ENCODE measurements at regions not wholly inside any gene's neighbourhood (a gene's known extent, or its start where the extent isn't known, plus 50 kb on each side); places are given as distances from the start of the nearest gene placed in this dataset.

- Histone ChIP-seq H3K27ac (ENCODE audit: low read length) (no peak overlapping the region), H3K4me1 (ENCODE audit: control insufficient read depth, insufficient read depth, low read length) (no peaks in the 10 kb centered on the region), H3K4me3 (ENCODE audit: low read length) (no peak overlapping the region), H3K9me3 (ENCODE audit: control insufficient read depth, low read length) (no peaks in the 10 kb centered on the region), H3K27me3 (ENCODE audit: control insufficient read depth, insufficient read depth) (no peaks in the 10 kb centered on the region)
- WGBS: 96% methylated on average over 3 of the region's 3 CpGs
- intact Hi-C loops (cut with DNase I): no loop called here
- no peak for DNase-seq
- ATAC-seq: no peak
Measured at GRCh38 chr4:138709859-138710258, 305.7 kb upstream of the NOCT start.

DNA sequence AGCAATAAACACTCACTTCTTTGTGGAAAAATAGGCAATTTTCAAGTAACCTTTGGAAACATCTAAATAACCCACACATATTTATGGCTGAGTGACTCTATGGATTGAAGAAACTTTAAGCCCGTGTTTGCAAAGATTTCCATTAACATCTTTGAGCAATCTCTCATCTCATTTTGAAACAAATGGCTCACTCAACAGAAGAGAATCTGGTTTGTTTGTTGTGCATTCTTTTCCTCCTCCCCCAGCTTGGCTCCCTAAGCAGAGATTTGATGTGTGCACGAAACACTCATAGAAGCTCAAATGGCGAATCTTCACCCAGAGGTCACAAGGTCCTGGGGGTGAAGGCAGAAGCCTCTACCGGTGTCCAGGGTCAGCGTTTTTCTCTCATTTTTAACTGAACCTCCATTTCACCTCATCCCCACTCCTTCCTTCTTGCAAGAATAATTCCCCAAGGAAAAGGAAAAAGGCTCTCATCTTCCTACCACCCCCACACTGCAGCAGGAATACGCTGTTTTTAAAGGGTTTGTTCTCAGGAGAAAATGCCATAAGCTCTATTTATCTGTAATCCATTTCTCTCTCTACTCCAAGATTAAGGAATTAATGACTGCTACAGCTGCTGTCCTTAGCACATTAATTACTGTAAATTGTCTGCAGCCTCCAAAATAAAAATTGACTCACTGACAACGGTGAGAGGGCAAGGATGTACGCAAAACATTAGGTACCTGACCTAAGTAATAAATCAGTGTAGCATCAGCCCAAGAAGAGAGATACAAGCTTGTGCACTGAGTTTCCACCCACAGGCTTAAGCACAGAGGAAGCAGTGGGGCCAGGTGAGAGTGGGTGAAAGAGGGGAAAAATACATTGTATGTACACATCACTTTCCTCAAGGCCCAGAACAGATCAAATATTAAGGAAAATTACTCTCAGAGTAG, 307.6 kb upstream of the NOCT start:
- Histone ChIP-seq H3K4me3 (ENCODE audit: low read length) (no peak overlapping the region), H3K27ac (ENCODE audit: low read length) (no peak overlapping the region), H3K27me3 (ENCODE audit: control insufficient read depth, insufficient read depth) (no peaks in the 10 kb centered on the region), H3K4me1 (ENCODE audit: control insufficient read depth, insufficient read depth, low read length) (no peaks in the 10 kb centered on the region), H3K9me3 (ENCODE audit: control insufficient read depth, low read length) (no peaks in the 10 kb centered on the region)
- intact Hi-C loops (cut with DNase I): no loop called here
- 67% methylated on average over 8 of the region's 8 CpGs for WGBS
- ATAC-seq (no peak), DNase-seq (no peak)

GRCh38 chr4:138706201-138706600, 309.4 kb upstream of the NOCT start:
- H3K27ac ChIP-seq (ENCODE audit: low read length): no peak overlapping the region
- intact Hi-C loops (cut with DNase I): no loop called here
- no peaks in the 10 kb centered on the region for H3K4me1 ChIP-seq (ENCODE audit: control insufficient read depth, insufficient read depth, low read length)
- DNase-seq: no peak
- H3K4me3 ChIP-seq (ENCODE audit: low read length): no peak overlapping the region
- no peaks in the 10 kb centered on the region for H3K9me3 ChIP-seq (ENCODE audit: control insufficient read depth, low read length)
- WGBS: 52% methylated on average over 2 of the region's 2 CpGs
- no peaks in the 10 kb centered on the region for H3K27me3 ChIP-seq (ENCODE audit: control insufficient read depth, insufficient read depth)
- ATAC-seq: no peak

DNA sequence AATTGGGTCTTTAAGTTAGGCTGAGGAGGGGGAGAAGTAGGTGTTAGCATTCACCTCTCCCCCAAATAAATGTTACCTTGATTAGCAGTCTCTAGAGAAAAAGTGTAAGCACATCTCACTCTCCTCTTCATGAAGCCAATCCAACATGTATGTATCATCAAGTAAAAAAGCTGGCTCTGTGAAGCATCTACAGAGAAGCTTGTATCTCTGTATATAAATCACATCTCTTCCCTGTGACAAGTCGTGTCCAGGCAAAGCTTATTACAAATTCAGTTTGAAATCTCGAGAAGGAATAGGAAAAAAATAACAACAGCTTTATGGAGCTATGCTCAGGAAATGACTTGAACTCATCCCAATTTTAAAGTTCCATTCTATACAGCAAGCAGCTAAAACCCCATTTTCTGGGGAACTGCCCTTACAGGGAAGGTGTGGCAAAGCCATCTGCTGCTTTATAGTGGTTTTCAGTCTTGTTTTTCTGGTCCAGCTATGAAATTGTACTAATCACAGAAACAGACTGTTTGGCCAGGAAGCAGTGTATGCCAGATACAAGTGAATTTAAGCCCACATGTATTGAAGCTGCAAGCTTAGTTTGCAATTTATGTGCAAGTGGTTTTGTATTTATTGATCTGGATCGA, 313.3 kb upstream of the NOCT start:
- DNase-seq (no peak), ATAC-seq (no peak)
- no peak overlapping the region for H3K4me3 ChIP-seq (ENCODE audit: low read length)
- no peaks in the 10 kb centered on the region for H3K27me3 ChIP-seq (ENCODE audit: control insufficient read depth, insufficient read depth)
- H3K9me3 ChIP-seq (ENCODE audit: control insufficient read depth, low read length): no peaks in the 10 kb centered on the region
- intact Hi-C loops (cut with DNase I): no loop called here
- H3K4me1 ChIP-seq (ENCODE audit: control insufficient read depth, insufficient read depth, low read length): no peaks in the 10 kb centered on the region
- no peak overlapping the region for H3K27ac ChIP-seq (ENCODE audit: low read length)
- WGBS: 57% methylated on average over 3 of the region's 3 CpGs

DNA sequence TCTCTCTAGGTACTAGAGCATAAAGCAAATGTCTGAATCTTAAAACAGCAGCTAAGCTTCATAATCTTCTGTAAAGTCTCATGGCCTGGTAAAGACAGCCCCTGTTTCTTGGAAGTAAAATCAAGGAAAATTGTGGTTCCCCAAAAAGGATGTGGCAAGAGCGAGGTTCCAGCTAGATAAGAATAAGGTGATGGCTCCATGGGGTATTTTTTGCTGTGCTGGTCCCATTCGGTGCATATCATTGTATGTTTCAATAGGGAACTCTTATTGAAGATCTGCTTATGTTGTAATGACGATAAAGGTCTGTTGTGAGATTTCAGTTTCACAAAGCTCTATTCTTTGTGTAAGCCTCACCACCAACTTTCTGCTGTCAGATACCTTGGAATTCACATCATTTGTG, 316.9 kb upstream of the NOCT start:
- no peaks in the 10 kb centered on the region for H3K27me3 ChIP-seq (ENCODE audit: control insufficient read depth, insufficient read depth)
- ATAC-seq (no peak), DNase-seq (no peak)
- WGBS: 82% methylated on average over 3 of the region's 3 CpGs
- H3K4me3 ChIP-seq (ENCODE audit: low read length): no peak overlapping the region
- no peaks in the 10 kb centered on the region for H3K4me1 ChIP-seq (ENCODE audit: control insufficient read depth, insufficient read depth, low read length)
- H3K9me3 ChIP-seq (ENCODE audit: control insufficient read depth, low read length): no peaks in the 10 kb centered on the region
- H3K27ac ChIP-seq (ENCODE audit: low read length): no peak overlapping the region
- intact Hi-C loops (cut with DNase I): no loop called here

DNA sequence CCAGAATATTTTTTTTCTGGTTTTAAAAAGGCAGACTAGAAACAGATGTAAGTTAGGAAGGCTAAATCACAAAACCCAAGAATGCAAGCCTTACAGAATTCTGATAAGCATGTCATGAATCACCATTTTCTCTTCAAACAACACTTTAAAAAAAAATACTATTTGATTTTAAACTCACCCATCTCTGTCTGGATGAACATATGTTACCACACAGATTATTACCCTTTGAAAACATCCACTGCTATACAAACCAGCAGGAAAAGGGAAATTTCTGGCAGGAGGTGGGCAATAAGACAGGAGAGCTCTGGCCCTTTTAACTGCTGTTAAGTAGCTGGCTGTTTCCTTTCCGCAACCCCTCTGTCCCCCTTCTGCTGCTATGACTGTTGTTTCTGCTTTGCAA, 317.7 kb upstream of the NOCT start:
- DNase-seq (no peak), ATAC-seq (no peak)
- no peaks in the 10 kb centered on the region for H3K27me3 ChIP-seq (ENCODE audit: control insufficient read depth, insufficient read depth)
- no peak overlapping the region for H3K4me3 ChIP-seq (ENCODE audit: low read length)
- intact Hi-C loops (cut with DNase I): no loop called here
- H3K9me3 ChIP-seq (ENCODE audit: control insufficient read depth, low read length): no peaks in the 10 kb centered on the region
- no peak overlapping the region for H3K27ac ChIP-seq (ENCODE audit: low read length)
- no peaks in the 10 kb centered on the region for H3K4me1 ChIP-seq (ENCODE audit: control insufficient read depth, insufficient read depth, low read length)
- whole genome bisulfite sequencing: 73% methylated on average over 1 of the region's 1 CpG

DNA sequence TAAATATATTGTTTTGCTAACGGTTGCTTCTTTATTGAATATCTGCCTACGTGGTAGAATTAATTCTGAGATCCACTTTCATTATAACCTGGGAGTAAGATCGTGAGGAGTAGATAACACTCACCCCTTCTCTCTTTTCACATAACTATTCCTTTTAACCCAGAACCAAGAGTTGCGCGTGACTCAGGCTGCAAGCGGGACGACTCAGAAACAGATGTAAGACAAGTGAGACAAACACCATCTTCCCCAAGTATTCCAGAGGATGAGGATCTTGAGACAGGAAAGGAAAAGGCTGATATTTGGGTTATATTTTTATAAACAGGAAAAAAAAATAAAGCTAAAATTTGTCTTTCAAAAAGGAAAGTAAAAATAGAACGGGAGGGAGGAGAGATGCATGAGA, 318.8 kb upstream of the NOCT start:
- WGBS: 78% methylated on average over 8 of the region's 8 CpGs
- no peaks in the 10 kb centered on the region for H3K9me3 ChIP-seq (ENCODE audit: control insufficient read depth, low read length)
- DNase-seq: no peak
- no peak overlapping the region for H3K27ac ChIP-seq (ENCODE audit: low read length)
- intact Hi-C loops (cut with DNase I): no loop called here
- H3K4me1 ChIP-seq (ENCODE audit: control insufficient read depth, insufficient read depth, low read length): no peaks in the 10 kb centered on the region
- H3K27me3 ChIP-seq (ENCODE audit: control insufficient read depth, insufficient read depth): no peaks in the 10 kb centered on the region
- ATAC-seq: no peak
- H3K4me3 ChIP-seq (ENCODE audit: low read length): no peak overlapping the region

DNA sequence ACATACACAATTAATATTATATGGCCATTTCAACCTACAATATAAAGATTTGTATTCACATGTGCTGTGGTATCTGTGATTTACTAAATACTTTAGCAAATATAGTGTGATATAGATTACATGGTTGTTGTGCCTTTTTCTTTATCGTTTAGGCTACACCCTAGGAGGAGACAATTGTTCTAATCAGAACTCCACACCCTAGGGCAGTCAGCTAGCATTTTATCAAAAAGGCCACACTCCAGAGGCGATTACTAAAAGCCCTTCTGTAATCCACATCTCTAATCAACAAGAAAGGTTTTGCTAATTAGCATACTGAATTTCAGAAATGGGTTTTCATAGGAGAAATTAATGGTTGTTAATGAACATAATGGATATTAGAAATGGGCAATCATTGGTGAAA, 319.5 kb upstream of the NOCT start:
- H3K27ac ChIP-seq (ENCODE audit: low read length): no peak overlapping the region
- no peak for DNase-seq

GRCh38 chr4:138693526-138693925, 322.1 kb upstream of the NOCT start:
- Histone ChIP-seq H3K9me3 (ENCODE audit: control insufficient read depth, low read length) (no peaks in the 10 kb centered on the region), H3K4me3 (ENCODE audit: low read length) (no peak overlapping the region), H3K4me1 (ENCODE audit: control insufficient read depth, insufficient read depth, low read length) (no peaks in the 10 kb centered on the region), H3K27ac (ENCODE audit: low read length) (no peak overlapping the region), H3K27me3 (ENCODE audit: control insufficient read depth, insufficient read depth) (no peaks in the 10 kb centered on the region)
- WGBS: 44% methylated on average over 3 of the region's 3 CpGs
- intact Hi-C loops (cut with DNase I): no loop called here
- DNase-seq: no peak
- ATAC-seq: no peak

More for the DNA sequence above, 319.5 kb upstream of the NOCT start:
- H3K4me3 ChIP-seq (ENCODE audit: low read length): no peak overlapping the region
- WGBS: 48% methylated on average over 2 of the region's 2 CpGs
- no peaks in the 10 kb centered on the region for H3K27me3 ChIP-seq (ENCODE audit: control insufficient read depth, insufficient read depth)
- H3K9me3 ChIP-seq (ENCODE audit: control insufficient read depth, low read length): no peaks in the 10 kb centered on the region
- H3K4me1 ChIP-seq (ENCODE audit: control insufficient read depth, insufficient read depth, low read length): no peaks in the 10 kb centered on the region
- intact Hi-C loops (cut with DNase I): no loop called here
- no peak for ATAC-seq

DNA sequence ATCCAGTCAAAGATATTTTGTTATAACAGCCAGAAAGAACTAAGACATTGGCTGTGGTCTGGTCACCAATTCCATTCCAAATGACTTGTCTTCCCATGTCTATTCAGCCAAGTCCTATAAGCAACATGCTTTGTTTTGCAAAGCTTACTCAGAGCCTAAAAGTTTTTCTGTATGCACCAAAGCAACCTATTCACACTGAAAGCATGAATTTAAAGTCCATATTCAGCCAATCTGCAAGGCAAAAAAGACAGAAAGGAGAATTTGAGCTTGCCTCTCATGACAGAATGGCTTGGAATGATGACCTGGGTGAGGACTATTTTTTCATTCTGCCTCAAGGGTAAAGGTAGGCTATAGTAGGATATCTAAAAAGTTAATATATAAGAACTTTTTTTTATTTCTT, 323.2 kb upstream of the NOCT start:
- Histone ChIP-seq H3K4me3 (ENCODE audit: low read length) (no peak overlapping the region), H3K27me3 (ENCODE audit: control insufficient read depth, insufficient read depth) (no peaks in the 10 kb centered on the region), H3K9me3 (ENCODE audit: control insufficient read depth, low read length) (no peaks in the 10 kb centered on the region), H3K27ac (ENCODE audit: low read length) (no peak overlapping the region), H3K4me1 (ENCODE audit: control insufficient read depth, insufficient read depth, low read length) (no peaks in the 10 kb centered on the region)
- intact Hi-C loops (cut with DNase I): no loop called here
- ATAC-seq (no peak), DNase-seq (no peak)

GRCh38 chr4:138689593-138689992, 326.0 kb upstream of the NOCT start:
- Histone ChIP-seq H3K4me1 (ENCODE audit: control insufficient read depth, insufficient read depth, low read length) (no peaks in the 10 kb centered on the region), H3K27ac (ENCODE audit: low read length) (no peak overlapping the region), H3K9me3 (ENCODE audit: control insufficient read depth, low read length) (no peaks in the 10 kb centered on the region), H3K4me3 (ENCODE audit: low read length) (no peak overlapping the region), H3K27me3 (ENCODE audit: control insufficient read depth, insufficient read depth) (no peaks in the 10 kb centered on the region)
- DNase-seq (no peak), ATAC-seq (no peak)
- intact Hi-C loops (cut with DNase I): loop anchor here in 3 of 4 donors (5.0 to 10.0 kb wide), 4 partner anchors 175 to 655 kb away; no protein-coding TSS in a partner anchor
- WGBS: 85% methylated on average over 6 of the region's 6 CpGs

All from right cardiac atrium (tissue), 5 donors.